ENCODE measurements at regions not wholly inside any gene's neighbourhood (a gene's known extent, or its start where the extent isn't known, plus 50 kb on each side); places are given as distances from the start of the nearest gene placed in this dataset.

- no peak for DNase-seq
Observed at GRCh38 chr1:81379430-81379829, 421.3 kb upstream of the ADGRL2 start.

- no peak for DNase-seq
Observed at GRCh38 chr1:81377406-81377805, 423.3 kb upstream of the ADGRL2 start.

- DNase-seq = no peak
Observed at GRCh38 chr1:81375884-81376548, 424.7 kb upstream of the ADGRL2 start.

- no peak for DNase-seq
Observed at GRCh38 chr1:81374481-81374880, 426.3 kb upstream of the ADGRL2 start.

- no peak for DNase-seq
Observed at GRCh38 chr1:81371864-81372263, 428.9 kb upstream of the ADGRL2 start.

- no peak for DNase-seq
Observed at GRCh38 chr1:81369833-81370232, 430.9 kb upstream of the ADGRL2 start.

- DNase-seq = no peak
Observed at GRCh38 chr1:81366173-81366572, 434.6 kb upstream of the ADGRL2 start.

GRCh38 chr1:81364088-81364487 lies 436.6 kb upstream of the ADGRL2 start:
- no peak for DNase-seq

GRCh38 chr1:81358151-81358550 lies 442.6 kb upstream of the ADGRL2 start:
- DNase-seq = no peak

- DNase-seq = no peak
Observed at GRCh38 chr1:81351864-81352263, 448.9 kb upstream of the ADGRL2 start.

GRCh38 chr1:81349194-81349965 lies 451.4 kb upstream of the ADGRL2 start:
- no peak for DNase-seq

GRCh38 chr1:81345110-81345509 lies 455.6 kb upstream of the ADGRL2 start:
- no peak for DNase-seq

- DNase-seq = no peak
Observed at GRCh38 chr1:81340239-81340638, 460.5 kb upstream of the ADGRL2 start.

- no peak for DNase-seq
Observed at GRCh38 chr1:81337226-81337625, 463.5 kb upstream of the ADGRL2 start.

- no peak for DNase-seq
Observed at GRCh38 chr1:81335876-81336275, 464.9 kb upstream of the ADGRL2 start.

- no peak for DNase-seq
Observed at GRCh38 chr1:81330521-81330920, 470.2 kb upstream of the ADGRL2 start.

- no peak for DNase-seq
Observed at GRCh38 chr1:81330111-81330510, 470.6 kb upstream of the ADGRL2 start.

- DNase-seq = no peak
Observed at GRCh38 chr1:81329041-81329440, 471.7 kb upstream of the ADGRL2 start.

- no peak for DNase-seq
Observed at GRCh38 chr1:81327743-81328142, 473.0 kb upstream of the ADGRL2 start.

- DNase-seq = no peak
Observed at GRCh38 chr1:81327103-81327710, 473.5 kb upstream of the ADGRL2 start.

- no peak for DNase-seq
Observed at GRCh38 chr1:81326212-81326611, 474.5 kb upstream of the ADGRL2 start.

- no peak for DNase-seq
Observed at GRCh38 chr1:81325397-81325796, 475.3 kb upstream of the ADGRL2 start.

- no peak for DNase-seq
Observed at GRCh38 chr1:81323862-81324261, 476.9 kb upstream of the ADGRL2 start.

- no peak for DNase-seq
Observed at GRCh38 chr1:81317191-81317590, 483.5 kb upstream of the ADGRL2 start.
